ENCODE measurements at regions not wholly inside any gene's neighbourhood (a gene's known extent, or its start where the extent isn't known, plus 50 kb on each side); places are given as distances from the start of the nearest gene placed in this dataset.
"Not testable (repeated sequence)": the region's sequence is repeated elsewhere in the genome, so short reads cannot be mapped to it uniquely, and the experiment has no call there.

GRCh38 chr1:3999514-3999913, 99.4 kb upstream of the C1orf174 start:
- TF ChIP-seq, protein P1, sequence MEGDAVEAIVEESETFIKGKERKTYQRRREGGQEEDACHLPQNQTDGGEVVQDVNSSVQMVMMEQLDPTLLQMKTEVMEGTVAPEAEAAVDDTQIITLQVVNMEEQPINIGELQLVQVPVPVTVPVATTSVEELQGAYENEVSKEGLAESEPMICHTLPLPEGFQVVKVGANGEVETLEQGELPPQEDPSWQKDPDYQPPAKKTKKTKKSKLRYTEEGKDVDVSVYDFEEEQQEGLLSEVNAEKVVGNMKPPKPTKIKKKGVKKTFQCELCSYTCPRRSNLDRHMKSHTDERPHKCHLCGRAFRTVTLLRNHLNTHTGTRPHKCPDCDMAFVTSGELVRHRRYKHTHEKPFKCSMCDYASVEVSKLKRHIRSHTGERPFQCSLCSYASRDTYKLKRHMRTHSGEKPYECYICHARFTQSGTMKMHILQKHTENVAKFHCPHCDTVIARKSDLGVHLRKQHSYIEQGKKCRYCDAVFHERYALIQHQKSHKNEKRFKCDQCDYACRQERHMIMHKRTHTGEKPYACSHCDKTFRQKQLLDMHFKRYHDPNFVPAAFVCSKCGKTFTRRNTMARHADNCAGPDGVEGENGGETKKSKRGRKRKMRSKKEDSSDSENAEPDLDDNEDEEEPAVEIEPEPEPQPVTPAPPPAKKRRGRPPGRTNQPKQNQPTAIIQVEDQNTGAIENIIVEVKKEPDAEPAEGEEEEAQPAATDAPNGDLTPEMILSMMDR (IDR thresholded peaks at IDR 0.05), result not testable (repeated sequence)
- TF ChIP-seq POLR2A (IDR thresholded peaks at IDR 0.05), result not testable (repeated sequence)

Data from thyroid gland (tissue), 4 donors.